ENCODE measurements at regions not wholly inside any gene's neighbourhood (a gene's known extent, or its start where the extent isn't known, plus 50 kb on each side); places are given as distances from the start of the nearest gene placed in this dataset.

GRCh38 chr5:61652916-61653315, 320.9 kb downstream of the ZSWIM6 start:
- no peak overlapping the region for H3K27ac ChIP-seq (ENCODE audit: low read depth in 1 of 2, low read length in 2 of 2)
- DNase-seq (no peak), ATAC-seq (ENCODE audit: low FRiP score) (no peak)
- no peaks in the 10 kb centered on the region for H3K27me3 ChIP-seq (ENCODE audit: control insufficient read depth in 1 of 2, insufficient read depth in 2 of 2, low read length in 1 of 2)
- no peaks in the 10 kb centered on the region for H3K36me3 ChIP-seq (ENCODE audit: control insufficient read depth in 1 of 2, insufficient read depth in 2 of 2, low read length in 1 of 2)
- intact Hi-C loops (cut with DNase I) = loop anchor here in 1 of 2 donors (10.0 kb wide), 1 partner anchor 708 kb away; the partner anchor contains the start of genes ERCC8 and NDUFAF2
- no peaks in the 10 kb centered on the region for H3K9me3 ChIP-seq (ENCODE audit: control insufficient read depth, low read length)
- H3K4me1 ChIP-seq (ENCODE audit: control insufficient read depth in 1 of 2, insufficient read depth in 2 of 2, low read length in 2 of 2) = no peaks in the 10 kb centered on the region
- H3K4me3 ChIP-seq (ENCODE audit: low read length in 2 of 2) = no peak overlapping the region

DNA sequence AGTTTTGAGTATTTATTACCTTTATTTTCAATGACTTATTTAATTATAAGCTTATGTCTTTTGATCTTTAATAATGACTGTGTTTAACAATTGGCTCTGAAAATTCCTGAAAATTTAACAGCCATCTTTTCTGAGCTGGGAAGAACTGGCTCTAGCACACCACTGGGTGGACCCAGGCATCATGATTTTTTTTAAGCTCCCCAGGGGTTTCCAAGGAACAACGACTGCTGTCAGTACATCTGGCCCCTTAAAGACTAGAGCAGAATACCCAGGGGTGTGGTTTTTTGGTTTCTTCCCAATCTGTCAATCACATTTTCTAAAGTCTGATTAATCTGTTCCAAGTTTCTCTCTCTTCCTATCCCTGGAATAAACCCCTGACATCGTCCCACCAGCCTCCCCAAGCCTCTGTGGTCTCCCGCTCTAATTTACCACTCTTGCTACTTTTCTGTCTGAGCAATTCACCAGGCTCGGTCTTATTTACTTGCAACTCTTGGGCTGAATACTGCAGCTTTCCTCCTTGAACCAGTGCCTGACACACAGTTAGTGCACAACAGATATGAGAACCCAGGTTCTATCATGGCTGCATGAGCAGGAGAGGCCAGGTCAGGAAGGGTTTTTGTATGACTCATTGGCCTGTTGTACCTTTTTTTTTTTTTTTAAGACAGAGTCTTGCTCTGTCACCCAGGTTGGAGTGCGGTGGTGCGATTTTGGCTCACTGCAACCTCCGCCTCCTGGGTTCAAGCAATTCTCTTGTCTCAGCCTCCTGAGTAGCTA, 321.9 kb downstream of the ZSWIM6 start:
- H3K9me3 ChIP-seq (ENCODE audit: control insufficient read depth, low read length) = no peaks in the 10 kb centered on the region
- 85 to 86% methylated on average over 7 of the region's 7 CpGs for WGBS, 2 donors
- no peaks in the 10 kb centered on the region for H3K36me3 ChIP-seq (ENCODE audit: control insufficient read depth in 1 of 2, insufficient read depth in 2 of 2, low read length in 1 of 2)
- no peak overlapping the region for H3K4me3 ChIP-seq (ENCODE audit: low read length in 2 of 2)
- ATAC-seq (ENCODE audit: low FRiP score) (no peak), DNase-seq (no peak)
- no peak overlapping the region for H3K27ac ChIP-seq (ENCODE audit: low read depth in 1 of 2, low read length in 2 of 2)
- no peaks in the 10 kb centered on the region for H3K4me1 ChIP-seq (ENCODE audit: control insufficient read depth in 1 of 2, insufficient read depth in 2 of 2, low read length in 2 of 2)
- intact Hi-C loops (cut with DNase I) = loop anchor here in 1 of 2 donors (10.0 kb wide), 1 partner anchor 709 kb away; the partner anchor contains the start of genes ERCC8 and NDUFAF2
- H3K27me3 ChIP-seq (ENCODE audit: control insufficient read depth in 1 of 2, insufficient read depth in 2 of 2, low read length in 1 of 2) = no peaks in the 10 kb centered on the region

GRCh38 chr5:61654876-61655275, 322.8 kb downstream of the ZSWIM6 start:
- no peak for DNase-seq
- Histone ChIP-seq H3K36me3 (ENCODE audit: control insufficient read depth in 1 of 2, insufficient read depth in 2 of 2, low read length in 1 of 2) (no peaks in the 10 kb centered on the region), H3K4me1 (ENCODE audit: control insufficient read depth in 1 of 2, insufficient read depth in 2 of 2, low read length in 2 of 2) (no peaks in the 10 kb centered on the region), H3K27ac (ENCODE audit: low read depth in 1 of 2, low read length in 2 of 2) (no peak overlapping the region), H3K27me3 (ENCODE audit: control insufficient read depth in 1 of 2, insufficient read depth in 2 of 2, low read length in 1 of 2) (no peaks in the 10 kb centered on the region), H3K9me3 (ENCODE audit: control insufficient read depth, low read length) (no peaks in the 10 kb centered on the region), H3K4me3 (ENCODE audit: low read length in 2 of 2) (no peak overlapping the region)
- ATAC-seq (ENCODE audit: low FRiP score) = no peak
- 74 to 80% methylated on average over 2 of the region's 2 CpGs for WGBS, 2 donors
- intact Hi-C loops (cut with DNase I) = loop anchor here (5.0 to 10.0 kb wide), 5 partner anchors 318 to 710 kb away; partner anchors contain the start of genes ERCC8 (in 1 of the 2), NDUFAF2 (in 1 of the 2), SMIM15 (in 1 of the 2) and ZSWIM6 (in 1 of the 2)

- DNase-seq = no peak
- Histone ChIP-seq H3K27me3 (ENCODE audit: control insufficient read depth in 1 of 2, insufficient read depth in 2 of 2, low read length in 1 of 2) (no peaks in the 10 kb centered on the region), H3K4me1 (ENCODE audit: control insufficient read depth in 1 of 2, insufficient read depth in 2 of 2, low read length in 2 of 2) (no peaks in the 10 kb centered on the region), H3K27ac (ENCODE audit: low read depth in 1 of 2, low read length in 2 of 2) (no peak overlapping the region), H3K4me3 (ENCODE audit: low read length in 2 of 2) (no peak overlapping the region), H3K9me3 (ENCODE audit: control insufficient read depth, low read length) (no peaks in the 10 kb centered on the region), H3K36me3 (ENCODE audit: control insufficient read depth in 1 of 2, insufficient read depth in 2 of 2, low read length in 1 of 2) (no peaks in the 10 kb centered on the region)
- intact Hi-C loops (cut with DNase I) = loop anchor here (5.0 to 10.0 kb wide), 5 partner anchors 320 to 712 kb away; partner anchors contain the start of genes ERCC8 (in 1 of the 2), NDUFAF2 (in 1 of the 2), SMIM15 (in 1 of the 2) and ZSWIM6 (in 1 of the 2)
- ATAC-seq (ENCODE audit: low FRiP score) = no peak
- 88% methylated on average over 7 of the region's 7 CpGs for WGBS, 2 donors
These were observed 325.0 kb downstream of the ZSWIM6 start for GRCh38 chr5:61657010-61657409.

- H3K36me3 ChIP-seq (ENCODE audit: control insufficient read depth in 1 of 2, insufficient read depth in 2 of 2, low read length in 1 of 2) = no peaks in the 10 kb centered on the region
- ATAC-seq (ENCODE audit: low FRiP score) (no peak), DNase-seq (no peak)
- intact Hi-C loops (cut with DNase I) = loop anchor here (5.0 to 10.0 kb wide), 5 partner anchors 320 to 713 kb away; partner anchors contain the start of genes ERCC8 (in 1 of the 2), NDUFAF2 (in 1 of the 2), SMIM15 (in 1 of the 2) and ZSWIM6 (in 1 of the 2)
- 68 to 74% methylated on average over 3 of the region's 3 CpGs for WGBS, 2 donors
- no peaks in the 10 kb centered on the region for H3K27me3 ChIP-seq (ENCODE audit: control insufficient read depth in 1 of 2, insufficient read depth in 2 of 2, low read length in 1 of 2)
- H3K4me1 ChIP-seq (ENCODE audit: control insufficient read depth in 1 of 2, insufficient read depth in 2 of 2, low read length in 2 of 2) = no peaks in the 10 kb centered on the region
- H3K4me3 ChIP-seq (ENCODE audit: low read length in 2 of 2) = no peak overlapping the region
- no peaks in the 10 kb centered on the region for H3K9me3 ChIP-seq (ENCODE audit: control insufficient read depth, low read length)
- no peak overlapping the region for H3K27ac ChIP-seq (ENCODE audit: low read depth in 1 of 2, low read length in 2 of 2)
These were observed 325.6 kb downstream of the ZSWIM6 start for GRCh38 chr5:61657686-61658085.

DNA sequence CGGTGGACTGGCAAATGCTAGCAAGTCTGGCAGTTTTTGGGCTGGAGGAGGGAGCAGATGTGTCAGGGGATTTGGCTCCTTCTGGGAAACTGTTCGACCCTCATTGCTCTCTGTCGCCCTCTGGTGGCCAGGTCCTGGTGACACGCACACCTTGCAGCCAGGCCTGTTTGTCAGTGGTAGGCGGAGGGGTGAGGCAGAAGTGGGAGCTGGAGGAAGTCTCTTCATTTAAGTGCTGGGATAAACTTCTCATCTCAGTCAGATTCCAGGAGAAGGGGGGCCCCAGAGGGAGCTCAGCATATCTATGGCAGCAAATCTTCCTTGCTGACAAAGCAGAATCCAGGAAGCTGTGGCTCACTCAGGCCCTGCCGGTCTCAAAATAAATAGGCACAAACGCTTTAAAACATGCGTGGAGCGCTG, 326.5 kb downstream of the ZSWIM6 start:
- H3K4me3 ChIP-seq (ENCODE audit: low read length in 2 of 2) = no peak overlapping the region
- intact Hi-C loops (cut with DNase I) = loop anchor here (5.0 to 10.0 kb wide), 5 partner anchors 321 to 714 kb away; partner anchors contain the start of genes ERCC8 (in 1 of the 2), NDUFAF2 (in 1 of the 2), SMIM15 (in 1 of the 2) and ZSWIM6 (in 1 of the 2)

GRCh38 chr5:61659221-61659696, 327.2 kb downstream of the ZSWIM6 start:
- Histone ChIP-seq H3K4me1 (ENCODE audit: control insufficient read depth in 1 of 2, insufficient read depth in 2 of 2, low read length in 2 of 2) (no peaks in the 10 kb centered on the region), H3K4me3 (ENCODE audit: low read length in 2 of 2) (no peak overlapping the region), H3K27ac (ENCODE audit: low read depth in 1 of 2, low read length in 2 of 2) (no peak overlapping the region), H3K27me3 (ENCODE audit: control insufficient read depth in 1 of 2, insufficient read depth in 2 of 2, low read length in 1 of 2) (no peaks in the 10 kb centered on the region), H3K9me3 (ENCODE audit: control insufficient read depth, low read length) (no peaks in the 10 kb centered on the region), H3K36me3 (ENCODE audit: control insufficient read depth in 1 of 2, insufficient read depth in 2 of 2, low read length in 1 of 2) (no peaks in the 10 kb centered on the region)
- intact Hi-C loops (cut with DNase I) = loop anchor here (5.0 to 10.0 kb wide), 5 partner anchors 322 to 714 kb away; partner anchors contain the start of genes ERCC8 (in 1 of the 2), NDUFAF2 (in 1 of the 2), SMIM15 (in 1 of the 2) and ZSWIM6 (in 1 of the 2)
- DNase-seq (no peak), ATAC-seq (ENCODE audit: low FRiP score) (no peak)
- WGBS, 2 donors = 75 to 77% methylated on average over 13 of the region's 13 CpGs

More for the DNA sequence above, 326.5 kb downstream of the ZSWIM6 start:
- Histone ChIP-seq H3K9me3 (ENCODE audit: control insufficient read depth, low read length) (no peaks in the 10 kb centered on the region), H3K36me3 (ENCODE audit: control insufficient read depth in 1 of 2, insufficient read depth in 2 of 2, low read length in 1 of 2) (no peaks in the 10 kb centered on the region), H3K4me1 (ENCODE audit: control insufficient read depth in 1 of 2, insufficient read depth in 2 of 2, low read length in 2 of 2) (no peaks in the 10 kb centered on the region), H3K27me3 (ENCODE audit: control insufficient read depth in 1 of 2, insufficient read depth in 2 of 2, low read length in 1 of 2) (no peaks in the 10 kb centered on the region), H3K27ac (ENCODE audit: low read depth in 1 of 2, low read length in 2 of 2) (no peak overlapping the region)
- DNase-seq = peak; percentile 86 to 96
- WGBS, 2 donors = 35 to 37% methylated on average over 9 of the region's 9 CpGs
- ATAC-seq (ENCODE audit: low FRiP score) = peak; percentile 82

DNA sequence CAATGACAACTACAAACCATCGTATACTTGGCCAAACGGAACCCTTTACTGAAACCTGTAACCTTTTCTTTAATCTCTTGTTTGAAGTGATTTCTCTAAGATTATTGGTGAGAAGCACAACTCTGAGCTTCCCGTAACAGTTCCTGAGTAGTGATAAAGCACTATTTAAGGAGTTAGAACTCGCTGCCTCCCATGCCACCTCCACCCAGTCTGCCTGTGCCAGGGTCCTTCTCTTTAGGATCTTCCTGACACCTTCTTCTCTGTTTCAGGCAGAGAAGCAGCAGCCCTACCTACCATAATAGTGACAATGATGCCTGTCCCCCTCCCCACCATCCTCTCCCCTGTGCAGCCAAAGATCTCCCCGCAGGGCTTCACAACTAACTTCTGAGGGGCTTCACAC, 330.6 kb downstream of the ZSWIM6 start:
- Histone ChIP-seq H3K27ac (ENCODE audit: low read depth in 1 of 2, low read length in 2 of 2) (no peak overlapping the region), H3K4me3 (ENCODE audit: low read length in 2 of 2) (no peak overlapping the region), H3K9me3 (ENCODE audit: control insufficient read depth, low read length) (no peaks in the 10 kb centered on the region), H3K4me1 (ENCODE audit: control insufficient read depth in 1 of 2, insufficient read depth in 2 of 2, low read length in 2 of 2) (no peaks in the 10 kb centered on the region), H3K36me3 (ENCODE audit: control insufficient read depth in 1 of 2, insufficient read depth in 2 of 2, low read length in 1 of 2) (no peaks in the 10 kb centered on the region), H3K27me3 (ENCODE audit: control insufficient read depth in 1 of 2, insufficient read depth in 2 of 2, low read length in 1 of 2) (no peaks in the 10 kb centered on the region)
- ATAC-seq (ENCODE audit: low FRiP score) (no peak), DNase-seq (no peak)
- 71 to 79% methylated on average over 5 of the region's 5 CpGs for WGBS, 2 donors
- intact Hi-C loops (cut with DNase I) = loop anchor here in 1 of 2 donors (10.0 kb wide), 1 partner anchor 608 kb away; no protein-coding TSS in a partner anchor
